Osteoblast (primary cell): ENCODE measurements at regions not wholly inside any gene's neighbourhood (a gene's known extent, or its start where the extent isn't known, plus 50 kb on each side); places are given as distances from the start of the nearest gene placed in this dataset.

Experiments
- DNase-seq: peaks from one replicate; pipeline ENCODE4 v3.0.0; 2011; ENCODE audit warnings: low spot score, mixed read lengths; ENCODE audit not compliant: insufficient read length; ENCODE audit errors: missing footprints
- H2AFZ ChIP-seq: 2 replicates; pipeline ENCODE4 v1.6.0; 2011; ENCODE audit warnings: mild to moderate bottlenecking, low read length
- H3K27ac ChIP-seq: 2 replicates; pipeline ENCODE4 v1.5.1; 2011; ENCODE audit warnings: mild to moderate bottlenecking, low read depth, low read length, moderate library complexity
- H3K27me3 ChIP-seq: 2 replicates; pipeline ENCODE4 v1.6.0; 2012; ENCODE audit warnings: mild to moderate bottlenecking, control low read depth, inconsistent platforms, low read length, moderate library complexity; ENCODE audit not compliant: insufficient read depth
- H3K36me3 ChIP-seq: 2 replicates; pipeline ENCODE4 v1.5.1; 2011; ENCODE audit warnings: mild to moderate bottlenecking, low read length, control low read depth, moderate library complexity; ENCODE audit not compliant: insufficient read depth
- H3K4me1 ChIP-seq: 2 replicates; pipeline ENCODE4 v1.5.1; 2011; ENCODE audit warnings: mild to moderate bottlenecking, low read length, control low read depth, moderate library complexity; ENCODE audit not compliant: insufficient read depth
- H3K4me2 ChIP-seq: 2 replicates; pipeline ENCODE4 v1.6.0; 2011; ENCODE audit warnings: mild to moderate bottlenecking, low read length; ENCODE audit not compliant: insufficient read depth
- H3K4me3 ChIP-seq: fragments of 200-600 bp; sonication (generic); 3 replicates; pipeline ENCODE4 v1.5.1; 2012; ENCODE audit warnings: mild to moderate bottlenecking, low read length, inconsistent platforms; ENCODE audit not compliant: insufficient read depth
- H3K79me2 ChIP-seq: 2 replicates; pipeline ENCODE4 v1.6.0; 2012; ENCODE audit warnings: mild to moderate bottlenecking, low read length, control low read depth, inconsistent platforms; ENCODE audit not compliant: insufficient read depth
- H3K9me3 ChIP-seq: 2 replicates; pipeline ENCODE4 v1.5.1; 2011; ENCODE audit warnings: low read depth, low read length, control low read depth
- H4K20me1 ChIP-seq: 2 replicates; pipeline ENCODE4 v1.6.0; 2012; ENCODE audit warnings: mild to moderate bottlenecking, low read length, control low read depth; ENCODE audit not compliant: insufficient read depth
- TF ChIP-seq, protein P1 (sequence below): IDR thresholded peaks from 2 replicates; pipeline ENCODE4 v1.5.1; 2011; ENCODE audit warnings: mild to moderate bottlenecking, low read depth, low read length, moderate library complexity; ENCODE audit errors: extremely low read depth

DNA sequence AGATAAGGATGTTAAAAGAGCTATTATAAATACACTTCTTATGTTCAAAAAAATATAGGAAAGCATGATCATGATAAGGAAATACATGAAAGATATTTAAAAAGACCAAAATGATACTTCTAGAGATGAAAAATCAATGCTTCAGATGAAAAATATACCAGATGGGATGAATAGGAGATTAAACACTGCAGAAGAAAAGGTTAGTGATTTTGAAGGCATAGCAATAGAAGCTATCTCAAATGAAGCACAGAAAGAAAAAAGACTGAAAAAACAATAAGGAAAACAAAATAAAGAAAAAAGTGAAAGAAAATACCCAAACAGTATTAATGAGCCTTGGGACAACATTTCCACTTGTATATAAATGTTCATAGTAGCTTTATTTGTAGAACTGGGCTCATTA is 80.7 kb upstream of the LEF1 start:
- no peak for DNase-seq
- H3K4me2 ChIP-seq: no peak overlapping the region
- no peak overlapping the region for H3K4me3 ChIP-seq
- H4K20me1 ChIP-seq: no peaks in the 10 kb centered on the region
- H3K4me1 ChIP-seq: no peaks in the 10 kb centered on the region
- H3K79me2 ChIP-seq: no peaks in the 10 kb centered on the region
- no peak overlapping the region for H3K27ac ChIP-seq
- TF ChIP-seq, protein P1, sequence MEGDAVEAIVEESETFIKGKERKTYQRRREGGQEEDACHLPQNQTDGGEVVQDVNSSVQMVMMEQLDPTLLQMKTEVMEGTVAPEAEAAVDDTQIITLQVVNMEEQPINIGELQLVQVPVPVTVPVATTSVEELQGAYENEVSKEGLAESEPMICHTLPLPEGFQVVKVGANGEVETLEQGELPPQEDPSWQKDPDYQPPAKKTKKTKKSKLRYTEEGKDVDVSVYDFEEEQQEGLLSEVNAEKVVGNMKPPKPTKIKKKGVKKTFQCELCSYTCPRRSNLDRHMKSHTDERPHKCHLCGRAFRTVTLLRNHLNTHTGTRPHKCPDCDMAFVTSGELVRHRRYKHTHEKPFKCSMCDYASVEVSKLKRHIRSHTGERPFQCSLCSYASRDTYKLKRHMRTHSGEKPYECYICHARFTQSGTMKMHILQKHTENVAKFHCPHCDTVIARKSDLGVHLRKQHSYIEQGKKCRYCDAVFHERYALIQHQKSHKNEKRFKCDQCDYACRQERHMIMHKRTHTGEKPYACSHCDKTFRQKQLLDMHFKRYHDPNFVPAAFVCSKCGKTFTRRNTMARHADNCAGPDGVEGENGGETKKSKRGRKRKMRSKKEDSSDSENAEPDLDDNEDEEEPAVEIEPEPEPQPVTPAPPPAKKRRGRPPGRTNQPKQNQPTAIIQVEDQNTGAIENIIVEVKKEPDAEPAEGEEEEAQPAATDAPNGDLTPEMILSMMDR: no peak
- no peaks in the 10 kb centered on the region for H3K27me3 ChIP-seq
- no peaks in the 10 kb centered on the region for H3K9me3 ChIP-seq
- no peak overlapping the region for H2AFZ ChIP-seq
- no peaks in the 10 kb centered on the region for H3K36me3 ChIP-seq

DNA sequence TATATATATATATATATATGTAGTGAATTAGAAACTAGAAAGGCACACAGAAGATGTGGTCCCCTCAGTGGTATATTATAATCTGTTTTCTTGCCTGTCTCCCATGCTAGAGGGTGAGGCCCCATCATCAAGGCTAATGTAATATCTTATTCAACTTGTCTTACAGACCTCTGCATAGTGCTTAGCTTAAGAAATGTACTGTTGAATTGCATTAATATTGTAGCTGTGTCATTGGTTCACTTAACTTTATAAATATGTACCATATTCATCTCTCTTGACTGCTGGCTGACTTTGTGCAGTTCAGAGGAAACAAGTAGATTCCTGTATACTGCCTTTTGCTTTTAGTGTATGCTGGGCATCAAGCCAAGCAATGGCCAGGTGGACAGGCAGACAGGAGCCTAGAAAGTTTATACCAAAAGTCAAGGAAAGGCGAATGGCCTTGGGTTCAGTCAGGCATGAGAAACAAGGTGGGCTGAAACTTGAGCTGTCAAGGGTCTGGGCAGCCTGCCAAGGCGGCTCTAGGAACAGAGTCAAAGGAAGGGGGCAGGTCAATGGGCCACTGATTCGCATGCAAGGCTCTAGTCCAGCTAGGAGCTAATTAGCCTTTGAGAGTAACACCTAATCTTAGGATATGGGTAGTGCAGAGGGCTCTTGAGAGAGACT is 78.8 kb upstream of the LEF1 start:
- Histone ChIP-seq H2AFZ (no peak overlapping the region), H3K4me1 (peaks cover 3% of the 10 kb centered on the region), H3K9me3 (no peaks in the 10 kb centered on the region), H4K20me1 (no peaks in the 10 kb centered on the region), H3K27ac (no peak overlapping the region), H3K4me3 (no peak overlapping the region), H3K4me2 (no peak overlapping the region), H3K79me2 (no peaks in the 10 kb centered on the region), H3K27me3 (no peaks in the 10 kb centered on the region), H3K36me3 (no peaks in the 10 kb centered on the region)
- DNase-seq: no peak
- TF ChIP-seq, protein P1: no peak

DNA sequence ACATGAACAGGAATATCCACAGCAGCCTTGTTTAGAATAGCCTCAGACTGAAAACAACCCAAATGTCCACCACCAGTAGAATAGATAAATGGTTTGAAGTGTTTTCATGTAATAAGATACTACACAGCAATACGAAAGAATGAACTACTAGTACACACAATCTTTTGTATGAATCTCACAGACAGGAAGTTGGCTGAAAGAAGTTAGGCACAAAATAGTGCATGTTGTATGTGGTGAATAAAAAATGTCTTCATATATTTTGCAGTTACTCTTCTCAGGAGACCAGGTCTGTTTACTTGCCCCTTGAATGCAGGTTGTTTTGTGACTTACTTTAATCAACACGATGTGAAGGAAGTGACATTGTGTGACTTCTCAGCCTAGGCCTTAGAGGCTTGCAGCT is 75.9 kb upstream of the LEF1 start:
- no peaks in the 10 kb centered on the region for H4K20me1 ChIP-seq
- H2AFZ ChIP-seq: no peak overlapping the region
- H3K4me3 ChIP-seq: no peak overlapping the region
- H3K4me1 ChIP-seq: peaks cover 3% of the 10 kb centered on the region
- no peaks in the 10 kb centered on the region for H3K79me2 ChIP-seq
- no peaks in the 10 kb centered on the region for H3K9me3 ChIP-seq
- H3K4me2 ChIP-seq: no peak overlapping the region
- TF ChIP-seq, protein P1: no peak
- no peaks in the 10 kb centered on the region for H3K27me3 ChIP-seq
- H3K36me3 ChIP-seq: no peaks in the 10 kb centered on the region
- no peak for DNase-seq
- no peak overlapping the region for H3K27ac ChIP-seq

DNA sequence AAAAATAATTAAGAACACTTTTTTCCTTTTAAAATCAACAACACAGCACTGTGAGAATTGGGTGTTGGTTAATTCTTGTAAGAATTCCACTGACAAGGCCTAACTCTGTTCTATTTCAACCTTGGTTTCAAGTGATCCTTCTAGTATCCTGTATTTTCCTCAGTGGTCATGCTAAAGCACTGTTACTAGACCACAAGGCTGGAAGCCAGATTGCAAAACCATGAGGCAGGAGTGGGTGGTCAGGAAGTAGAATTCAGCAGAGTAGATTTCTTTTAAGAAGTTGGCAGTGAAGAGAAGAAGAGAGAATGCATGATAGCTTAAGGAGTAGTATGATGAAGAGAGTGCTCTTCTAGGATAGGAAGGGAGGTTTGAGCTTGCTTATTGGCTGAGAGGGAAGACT is 71.6 kb upstream of the LEF1 start:
- no peaks in the 10 kb centered on the region for H3K79me2 ChIP-seq
- H3K4me1 ChIP-seq: peaks cover 3% of the 10 kb centered on the region
- H2AFZ ChIP-seq: no peak overlapping the region
- no peaks in the 10 kb centered on the region for H3K9me3 ChIP-seq
- TF ChIP-seq, protein P1: no peak
- no peaks in the 10 kb centered on the region for H4K20me1 ChIP-seq
- H3K4me2 ChIP-seq: no peak overlapping the region
- no peak overlapping the region for H3K4me3 ChIP-seq
- H3K27ac ChIP-seq: no peak overlapping the region
- H3K36me3 ChIP-seq: no peaks in the 10 kb centered on the region
- no peak for DNase-seq
- no peaks in the 10 kb centered on the region for H3K27me3 ChIP-seq
